Hematopoietic multipotent progenitor cell treated with erythropoietin and hydrocortisone succinate and interleukin-3 and kit ligand, for 6 days (in vitro differentiated cells): ENCODE measurements at regions not wholly inside any gene's neighbourhood (a gene's known extent, or its start where the extent isn't known, plus 50 kb on each side); places are given as distances from the start of the nearest gene placed in this dataset.
"Not testable (repeated sequence)": the region's sequence is repeated elsewhere in the genome, so short reads cannot be mapped to it uniquely, and the experiment has no call there.

ENCODE experiments used
- DNase-seq: peaks from one replicate; pipeline ENCODE4 v3.0.0-alpha.2; 2015

DNA sequence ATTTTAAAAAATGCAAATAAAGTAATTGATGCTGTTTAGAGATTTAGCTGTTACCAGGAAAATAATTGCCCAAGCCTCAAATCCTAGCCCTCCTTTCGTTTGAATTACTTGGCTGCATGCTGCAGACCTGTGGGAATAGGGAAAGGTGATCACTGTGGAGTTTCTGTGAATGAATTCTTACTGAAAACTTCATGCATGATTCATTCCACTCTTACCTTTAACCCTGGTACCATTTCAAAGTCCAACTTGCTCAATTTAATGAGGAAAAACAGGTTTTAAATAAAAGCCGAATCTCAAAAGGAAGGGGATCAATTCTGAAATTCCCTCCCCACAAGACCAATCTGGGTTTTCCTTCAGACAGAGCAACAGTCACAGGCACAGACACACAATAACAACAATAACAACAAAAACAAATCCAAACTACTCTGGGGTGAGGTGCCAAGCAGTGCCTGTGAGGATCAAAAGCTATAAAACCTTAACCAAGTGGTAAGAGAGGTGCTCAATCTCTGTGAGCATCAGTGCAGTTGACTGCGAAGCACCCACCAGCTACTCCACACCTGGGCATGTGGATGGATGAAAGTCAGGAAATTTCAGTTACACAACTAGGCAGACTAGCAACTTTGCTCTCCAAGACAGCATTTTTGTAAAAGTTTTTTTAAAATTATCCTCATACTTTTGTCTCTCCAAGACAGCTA, 200.8 kb downstream of the CNTN3 start:
- no peak for DNase-seq

DNA sequence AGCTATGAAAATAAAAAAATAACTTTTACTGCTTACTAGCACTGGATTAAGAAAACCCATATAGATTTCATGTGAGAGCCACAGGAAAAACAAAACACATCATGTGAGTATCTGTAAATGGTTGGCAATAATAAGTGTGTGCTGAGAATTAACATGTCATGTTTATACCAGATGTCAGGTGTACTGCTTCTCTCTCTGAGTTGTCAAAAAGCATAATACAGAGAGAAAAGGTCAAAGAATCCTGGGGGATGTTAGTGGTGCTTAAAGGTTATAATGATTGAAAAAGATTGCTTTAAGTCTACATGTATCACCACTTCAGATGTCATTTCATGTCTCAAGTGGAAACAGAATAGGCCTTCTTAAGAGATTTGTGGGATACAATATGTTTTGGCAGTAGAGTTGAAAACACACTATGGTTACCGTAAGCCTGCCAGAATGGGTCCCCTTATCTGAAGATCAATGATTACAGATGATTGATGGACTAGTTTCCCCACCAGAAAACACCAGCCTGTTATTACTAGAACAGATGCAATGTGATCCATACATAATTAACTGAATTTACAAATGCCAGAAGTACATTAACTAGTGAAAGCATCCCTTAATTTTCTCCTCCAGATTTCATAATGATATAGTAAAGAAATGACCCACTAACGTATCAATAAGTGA, 204.1 kb downstream of the CNTN3 start:
- DNase-seq = no peak

DNA sequence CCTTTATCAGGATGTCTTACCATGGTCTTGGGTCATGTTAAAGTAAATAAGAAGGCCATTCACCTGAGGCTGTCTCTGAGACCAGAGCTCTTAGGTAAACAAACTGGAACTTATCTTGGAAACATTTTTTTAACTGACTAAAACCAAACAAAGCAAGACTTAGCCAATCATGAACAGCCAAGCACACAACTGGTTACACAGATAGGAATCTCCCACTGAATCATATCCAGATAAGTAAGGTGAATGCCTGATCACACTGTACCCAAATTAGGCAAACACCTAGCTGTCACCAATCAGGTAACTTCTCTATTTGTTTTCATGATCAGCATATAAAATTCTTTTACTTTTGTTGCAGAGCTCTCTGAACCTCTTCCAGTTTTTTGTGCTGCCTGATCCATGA, 205.4 kb downstream of the CNTN3 start:
- DNase-seq = no peak

DNA sequence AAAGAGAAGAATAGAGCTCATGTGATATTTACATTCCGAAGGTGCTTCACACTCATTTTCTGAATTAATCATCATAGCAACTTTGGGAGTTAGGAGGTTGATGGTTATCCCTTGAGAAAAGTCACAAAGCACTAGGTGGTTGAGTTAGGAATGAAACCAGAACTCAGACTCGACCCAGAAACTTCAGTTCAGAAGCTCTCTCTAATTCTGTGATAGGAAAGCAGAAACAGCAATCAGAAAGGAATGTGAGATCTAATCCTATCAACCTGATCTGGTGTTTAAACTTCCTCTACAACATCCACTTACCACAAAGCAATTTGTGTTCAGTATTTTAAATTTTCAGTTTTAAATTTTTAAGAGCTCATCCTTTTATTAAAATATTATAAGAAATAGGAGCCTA, 211.2 kb downstream of the CNTN3 start:
- DNase-seq = no peak

DNA sequence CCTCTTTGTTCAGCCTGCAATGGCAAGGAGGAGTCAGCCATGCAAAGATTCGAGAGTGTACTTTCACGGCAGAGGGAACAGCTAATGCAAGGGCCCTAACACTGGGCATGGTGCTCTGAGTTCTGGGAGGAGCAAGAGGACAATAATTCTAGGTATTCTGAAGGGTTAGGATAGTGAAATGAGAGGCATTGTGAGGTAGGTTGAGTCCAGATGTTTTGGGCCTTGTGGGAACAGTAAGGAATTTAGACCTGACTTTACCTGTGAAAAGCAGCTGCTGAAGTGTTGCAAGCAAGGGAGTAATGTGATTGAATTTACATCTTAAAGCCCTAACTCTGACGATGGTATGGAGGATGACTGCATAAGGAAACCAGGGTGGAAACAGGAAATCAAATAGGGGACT, 211.6 kb downstream of the CNTN3 start:
- no peak for DNase-seq

DNA sequence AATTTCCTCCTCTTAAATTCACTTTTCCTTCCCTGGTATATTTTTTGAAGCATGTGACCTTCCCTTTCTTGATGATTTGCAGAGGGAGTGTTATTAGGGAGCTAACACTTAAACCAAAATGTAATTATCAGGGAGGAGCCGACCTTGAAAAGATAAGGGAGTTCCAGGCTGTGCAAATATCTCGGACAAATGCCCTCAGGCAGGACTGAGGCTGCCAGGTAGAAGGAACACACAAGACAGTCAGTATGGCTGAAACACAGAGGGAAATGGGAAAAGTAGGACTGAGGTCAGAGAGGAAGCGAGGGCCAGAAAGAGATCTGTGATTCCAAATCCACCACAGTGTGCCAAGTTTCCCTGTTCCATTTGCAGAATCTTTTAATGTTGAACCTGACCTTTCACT, 221.0 kb downstream of the CNTN3 start:
- no peak for DNase-seq

DNA sequence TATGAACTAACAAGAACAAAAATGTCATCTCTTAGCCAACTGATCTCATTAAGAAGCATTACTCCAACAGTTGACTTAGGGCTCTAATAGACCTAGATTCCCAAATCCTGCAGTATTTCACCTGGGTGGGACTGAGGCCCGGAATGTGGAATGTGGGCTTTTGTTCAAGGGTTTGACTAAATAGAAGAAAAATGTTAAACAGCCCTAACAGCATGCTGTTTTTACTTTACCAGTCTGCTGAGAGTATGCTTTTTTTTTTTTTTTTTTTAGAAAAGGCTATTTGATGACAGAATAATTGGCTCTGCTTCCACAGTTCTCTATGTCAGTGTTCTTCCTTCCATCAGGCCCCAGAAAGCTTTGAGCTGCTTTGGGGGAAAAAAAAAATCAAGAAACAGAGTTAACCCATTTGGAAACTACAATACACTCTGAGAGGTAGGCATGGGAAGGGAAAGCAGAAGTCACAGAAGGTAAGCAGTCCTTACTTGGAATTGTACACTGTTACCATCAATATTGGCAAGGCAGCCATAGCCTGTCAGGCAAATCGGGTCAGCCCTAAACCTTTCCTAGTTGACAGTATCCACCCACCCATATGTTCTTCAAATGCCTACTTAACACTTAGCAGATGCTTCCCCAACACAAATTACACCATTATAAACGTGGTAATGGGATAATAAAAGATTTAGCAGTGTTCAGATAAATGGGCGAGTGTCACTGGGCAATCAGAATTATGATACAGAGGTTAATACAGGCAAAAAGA, 224.2 kb downstream of the CNTN3 start:
- no peak for DNase-seq

DNA sequence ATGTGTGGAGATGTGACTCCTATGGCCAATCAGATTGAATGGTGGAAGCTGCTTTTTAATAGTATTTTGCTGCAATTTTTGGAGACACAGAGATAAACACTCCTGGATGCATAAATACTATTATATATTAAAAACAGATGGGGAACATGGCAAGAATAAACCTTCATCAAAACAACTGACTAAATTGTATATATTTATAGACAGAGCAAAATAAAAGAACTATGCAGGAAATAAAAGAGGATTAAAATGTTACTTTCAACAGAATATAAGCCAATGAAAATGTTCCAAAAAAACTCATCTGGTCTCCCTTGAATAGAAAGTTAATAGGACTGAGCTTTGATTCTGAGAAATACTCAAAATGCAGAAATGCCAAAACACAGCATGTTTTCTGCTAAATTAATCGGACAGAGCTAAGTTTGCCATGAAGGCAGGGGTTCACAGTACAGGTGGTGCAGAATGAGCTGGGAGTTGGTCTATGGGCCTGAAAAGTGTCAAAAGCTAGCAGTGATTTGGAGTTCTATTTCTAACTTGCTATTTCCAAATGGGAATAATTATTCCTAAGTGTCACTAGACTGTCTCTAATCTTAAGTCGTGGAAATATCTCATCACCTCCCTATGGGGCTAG, 227.2 kb downstream of the CNTN3 start:
- DNase-seq = no peak

DNA sequence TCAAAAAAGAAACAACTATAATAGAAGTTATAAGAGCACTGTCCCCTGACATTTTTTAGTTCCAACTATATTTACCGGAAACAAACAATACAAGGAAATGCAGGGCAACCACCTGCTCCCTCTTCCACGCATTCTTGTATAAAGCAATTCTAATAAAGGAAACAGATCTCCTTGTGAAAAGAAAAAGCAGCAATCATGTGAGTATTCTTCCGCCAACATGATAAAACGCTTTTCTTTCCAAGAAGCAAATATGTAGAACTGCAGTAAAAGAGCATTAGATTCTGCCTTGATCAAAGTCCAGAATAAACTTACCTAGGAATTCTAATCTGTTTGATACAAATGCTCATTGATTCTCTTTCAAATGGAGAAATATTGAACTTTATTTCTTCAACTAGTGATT, 230.3 kb downstream of the CNTN3 start:
- no peak for DNase-seq

DNA sequence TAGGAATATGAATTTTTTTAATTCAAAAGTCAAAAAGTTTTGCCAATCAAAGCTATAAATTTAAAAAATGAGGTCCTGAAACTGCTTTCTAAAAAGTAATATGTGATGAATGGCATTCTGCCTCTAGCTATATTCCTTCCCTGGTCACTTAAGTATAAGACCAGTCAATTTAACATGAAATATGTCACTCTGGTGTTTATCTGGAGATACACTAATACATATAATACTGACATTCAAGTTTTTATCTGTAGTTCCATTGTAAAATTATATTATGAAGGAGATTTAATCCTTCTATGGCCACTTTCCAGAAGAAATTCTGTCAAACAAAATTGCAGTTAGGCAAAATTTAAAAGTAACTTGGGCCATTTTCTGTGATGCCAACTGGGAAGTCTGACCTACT, 236.8 kb downstream of the CNTN3 start:
- no peak for DNase-seq

DNA sequence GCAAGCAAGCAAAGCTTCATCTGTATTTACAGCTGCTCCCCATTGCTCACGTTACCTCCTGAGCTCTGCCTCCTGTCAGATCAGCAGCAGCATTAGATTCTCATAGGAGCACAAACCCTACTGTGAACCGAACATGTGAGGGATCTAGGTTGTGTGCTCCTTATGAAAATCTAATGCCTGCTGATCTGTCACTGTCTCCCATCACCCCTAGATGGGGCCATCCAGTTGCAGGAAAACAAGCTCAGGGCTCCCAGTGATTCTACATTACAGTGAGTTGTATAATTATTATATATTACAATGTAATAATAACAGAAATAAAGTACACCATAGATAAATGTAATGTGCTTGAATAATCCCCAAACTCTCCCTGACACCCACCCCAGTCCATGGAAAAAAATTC, 238.1 kb downstream of the CNTN3 start:
- not testable (repeated sequence) for DNase-seq

DNA sequence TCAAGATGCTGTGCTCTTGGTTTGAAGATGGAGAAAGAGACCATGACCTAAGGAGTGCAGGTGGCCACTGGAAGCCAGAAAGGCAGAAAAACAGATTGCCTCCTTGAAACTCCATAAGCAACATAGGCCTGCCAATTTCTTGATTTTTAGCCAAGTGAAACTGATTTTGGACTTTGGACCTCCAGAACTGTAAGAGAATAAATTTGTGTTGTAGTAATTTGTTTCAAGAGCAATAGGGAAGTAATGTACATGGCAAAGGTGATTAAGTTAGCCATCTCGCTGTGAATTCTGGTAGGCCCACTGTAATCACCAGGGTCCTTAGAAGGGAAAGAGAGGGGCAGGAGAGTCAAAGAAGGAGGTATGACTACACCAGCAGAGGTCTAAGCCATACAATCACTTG, 238.8 kb downstream of the CNTN3 start:
- no peak for DNase-seq

DNA sequence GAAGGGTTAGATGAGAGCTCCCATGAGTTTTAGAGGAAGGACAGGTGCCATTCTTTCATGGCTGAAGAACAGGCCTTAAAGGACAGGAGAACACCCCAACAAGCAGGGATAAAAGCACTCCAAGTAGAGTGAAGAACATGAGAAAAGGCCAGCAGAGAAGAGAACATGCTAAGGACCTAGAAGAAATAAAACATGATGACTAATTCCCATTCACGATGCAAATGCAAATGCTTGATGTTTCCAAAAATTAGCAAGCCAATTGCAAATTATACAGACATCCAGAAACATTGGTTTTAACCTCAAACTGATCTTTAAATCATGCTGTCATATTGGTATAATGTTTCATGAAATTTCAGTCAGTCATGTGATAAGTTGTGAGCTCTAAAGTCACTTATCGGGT, 241.7 kb downstream of the CNTN3 start:
- DNase-seq = no peak

DNA sequence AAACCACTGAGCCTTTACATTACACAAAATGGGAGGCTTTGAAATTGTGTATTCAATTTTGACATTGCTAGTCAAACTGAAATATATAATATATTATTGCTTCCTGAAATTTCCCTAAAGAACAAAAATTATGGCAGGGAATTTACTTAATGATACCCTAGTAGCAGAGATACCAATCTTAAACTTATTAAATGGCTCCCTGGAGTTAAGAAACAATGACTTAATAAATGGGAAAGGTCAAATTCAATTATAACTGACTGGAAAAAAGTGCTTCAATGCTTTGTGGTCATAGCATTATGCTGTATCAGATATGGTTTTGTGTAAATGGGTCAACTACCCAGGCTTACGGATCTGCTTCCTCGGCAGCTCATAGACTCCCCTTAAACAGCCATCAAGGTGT, 244.1 kb downstream of the CNTN3 start:
- no peak for DNase-seq

DNA sequence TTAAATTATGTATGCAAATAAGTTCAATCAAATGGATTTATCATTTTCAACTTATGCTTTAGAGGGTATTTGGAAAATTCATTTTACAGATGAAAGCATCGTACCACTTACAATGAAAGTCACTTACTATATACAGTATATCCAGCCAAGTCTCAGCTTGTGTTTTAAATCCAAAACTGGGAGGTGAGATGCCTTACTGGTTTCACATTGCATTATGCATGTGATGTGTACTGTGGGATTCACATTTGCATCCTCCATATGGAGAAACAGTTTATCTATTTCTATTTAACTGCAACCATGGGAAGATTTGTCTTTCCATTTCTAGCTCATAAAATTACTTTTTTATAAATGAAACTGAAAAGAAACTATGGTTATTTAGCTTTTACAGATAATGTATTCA, 248.1 kb downstream of the CNTN3 start:
- DNase-seq = no peak

DNA sequence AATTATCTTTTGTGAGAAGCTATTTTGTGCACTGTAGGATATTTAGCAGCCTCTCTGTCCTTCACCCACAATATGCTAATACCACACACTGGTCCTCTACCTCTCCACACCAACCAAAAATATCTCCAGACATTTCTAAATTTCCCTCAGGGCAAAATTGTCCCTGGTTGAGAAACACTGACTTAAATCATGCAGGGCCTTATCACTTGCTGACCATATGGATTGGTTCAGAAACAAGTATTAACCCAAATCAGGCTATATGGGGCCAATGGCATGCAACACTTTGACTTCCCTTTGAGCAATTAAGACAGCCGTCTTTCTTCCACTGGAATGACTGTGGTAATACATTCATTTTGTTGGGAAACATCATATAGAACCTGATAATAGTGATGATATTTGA, 251.1 kb downstream of the CNTN3 start:
- no peak for DNase-seq

DNA sequence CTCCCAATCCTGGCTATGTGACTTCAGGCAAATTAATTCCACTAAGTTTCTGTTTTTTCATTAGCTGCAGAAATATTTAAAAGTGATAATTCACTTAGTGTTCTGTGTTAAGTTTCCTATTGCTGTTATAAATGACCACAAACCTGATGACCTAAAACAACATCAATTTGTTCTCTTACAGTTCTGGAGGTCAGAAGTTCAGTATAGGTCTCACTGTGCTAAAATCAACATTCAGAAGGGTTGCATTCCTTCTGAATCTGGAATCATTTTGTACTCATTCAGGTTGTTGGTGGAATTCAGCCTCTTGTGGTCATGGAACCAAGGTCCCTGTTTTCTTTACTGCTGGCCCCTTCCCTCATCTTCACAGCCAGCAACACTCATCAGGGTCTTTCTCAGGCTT, 254.1 kb downstream of the CNTN3 start:
- no peak for DNase-seq

DNA sequence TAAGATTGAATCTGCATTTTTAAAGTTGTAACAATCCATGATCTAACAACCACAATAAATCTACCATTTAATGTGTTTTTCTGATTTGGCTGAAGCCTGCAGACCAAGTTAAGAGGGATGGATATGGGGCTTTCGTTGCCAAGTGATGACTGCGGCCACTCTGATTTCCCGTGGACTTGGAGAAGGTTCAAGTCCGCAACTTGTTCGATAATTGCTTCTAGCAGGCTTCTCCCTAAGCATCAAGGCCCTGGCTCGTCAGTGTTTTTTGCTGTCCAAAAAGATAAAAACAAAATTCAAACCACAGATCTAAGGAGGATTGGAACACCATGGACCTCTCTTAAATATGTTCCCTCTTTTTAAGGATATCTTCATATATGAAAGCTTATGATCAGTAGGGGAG, 256.6 kb downstream of the CNTN3 start:
- DNase-seq = no peak

DNA sequence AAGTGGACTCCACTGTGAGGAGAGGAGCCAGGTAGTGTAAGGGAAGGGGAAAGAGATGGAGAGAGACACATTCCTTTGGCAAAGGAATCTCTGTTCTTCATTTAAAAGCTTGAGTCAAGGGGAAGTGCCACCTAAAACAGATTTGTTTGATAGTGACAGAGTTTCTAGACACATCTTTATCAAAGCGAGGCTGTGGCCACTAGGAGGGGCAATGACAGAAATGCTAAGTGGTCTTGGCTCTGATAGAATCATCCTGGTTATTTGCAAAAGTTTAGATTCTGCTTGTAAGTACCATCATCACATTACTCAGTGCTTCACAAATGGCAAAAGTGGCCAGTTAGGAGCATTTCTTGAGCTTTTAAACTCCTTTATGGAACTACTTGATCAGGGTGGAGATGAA, 261.4 kb downstream of the CNTN3 start:
- no peak for DNase-seq

DNA sequence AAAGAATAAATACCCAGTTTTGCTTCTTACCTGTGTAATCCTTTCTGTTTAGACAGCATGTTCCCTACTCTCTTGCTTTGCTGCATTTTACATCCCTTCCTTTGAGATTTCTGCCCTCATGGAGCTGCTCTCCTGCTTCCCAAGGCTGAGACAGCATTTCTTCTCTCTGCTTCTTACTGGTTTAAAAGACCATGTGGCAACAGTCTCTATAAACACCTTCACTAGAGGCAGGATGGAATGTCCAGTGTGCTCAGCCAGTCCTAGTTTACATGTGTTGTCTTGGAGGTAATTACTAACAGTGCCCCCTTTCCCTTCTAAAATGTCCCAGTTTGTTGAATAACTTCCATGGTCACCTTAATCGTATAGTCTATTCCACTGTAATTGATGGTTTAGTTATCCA, 262.3 kb downstream of the CNTN3 start:
- no peak for DNase-seq

DNA sequence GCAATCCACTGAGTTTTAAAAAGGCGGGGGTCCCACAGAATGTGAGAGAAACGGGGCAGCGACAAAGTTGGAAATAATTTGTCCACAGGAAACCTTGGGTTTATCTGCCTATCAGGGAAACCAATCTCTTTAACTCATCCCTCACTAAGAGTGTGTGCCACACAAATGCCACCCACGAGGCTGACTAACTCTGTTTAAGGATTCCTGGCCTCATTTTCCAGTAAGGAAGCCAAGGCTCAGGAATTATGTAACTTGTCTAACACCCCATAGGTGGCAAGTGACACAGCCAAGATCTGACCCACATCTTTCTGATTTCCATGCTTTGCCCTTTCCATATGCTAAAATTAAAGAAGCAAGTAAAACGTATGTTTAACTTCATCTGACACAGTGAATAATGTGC, 263.2 kb downstream of the CNTN3 start:
- DNase-seq = no peak

DNA sequence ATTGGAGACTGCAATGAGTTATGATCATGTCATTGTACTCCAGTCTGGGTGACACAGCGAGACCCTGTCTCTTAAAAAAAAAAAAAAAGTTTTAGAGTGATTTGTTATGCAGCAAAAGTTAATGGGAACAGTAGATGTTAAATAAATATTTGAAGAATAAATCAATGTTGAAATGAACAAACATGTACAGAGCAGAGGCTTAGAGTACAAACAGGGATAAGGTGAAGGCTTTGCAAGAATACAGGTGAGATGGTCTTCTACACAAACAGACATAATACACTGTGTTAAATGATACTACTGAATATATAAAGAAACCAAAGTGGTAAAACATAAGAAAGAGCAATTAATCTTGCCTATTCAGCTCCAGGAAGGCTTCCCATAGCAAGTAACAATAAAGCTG, 265.4 kb downstream of the CNTN3 start:
- DNase-seq = no peak

DNA sequence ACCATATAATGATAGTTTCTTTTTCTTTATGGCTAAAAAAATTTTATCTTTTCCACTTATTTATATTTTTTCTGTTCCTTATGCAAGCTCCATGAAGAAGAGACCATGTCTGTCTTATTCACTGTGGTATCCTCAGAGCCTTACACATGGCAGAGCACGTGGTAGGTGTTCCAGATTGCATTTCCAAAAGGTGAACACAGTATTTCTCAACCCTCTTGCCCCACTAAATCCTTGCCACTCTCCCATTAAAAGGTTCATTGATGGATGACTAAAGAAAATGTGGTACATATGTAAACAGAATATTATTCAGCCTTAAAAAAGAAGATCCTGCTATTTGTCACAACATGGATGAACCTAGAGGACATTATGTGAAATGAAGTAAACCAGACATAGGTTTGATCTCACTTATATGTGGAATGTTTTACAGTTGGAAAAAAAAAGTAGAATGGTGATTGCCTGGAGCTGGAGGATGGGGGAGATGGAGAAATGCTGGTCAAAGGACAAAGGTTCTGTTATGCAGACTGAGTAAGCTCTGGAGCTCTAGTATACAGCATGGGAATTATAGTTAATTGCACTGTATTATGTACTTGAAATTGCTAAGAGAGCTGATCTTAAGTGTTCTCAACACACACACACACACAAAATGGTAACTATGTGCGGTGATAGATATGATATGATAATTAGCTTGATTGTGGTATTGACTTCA, 266.7 kb downstream of the CNTN3 start:
- no peak for DNase-seq
